Common myeloid progenitor, CD34-positive (primary cell): ENCODE measurements at regions not wholly inside any gene's neighbourhood (a gene's known extent, or its start where the extent isn't known, plus 50 kb on each side); places are given as distances from the start of the nearest gene placed in this dataset.

ENCODE experiments used
- CTCF ChIA-PET: fragments of 350-600 bp; sonication (Branson Sonifier 250); formaldehyde crosslinking; loops from one replicate; lab custom pipeline; 2021; ENCODE audit warnings: antibody characterized with exemption; lab: Charles Lee
- POLR2A ChIA-PET: fragments of 350-600 bp; sonication (Branson Sonifier 250); formaldehyde crosslinking; loops from one replicate; lab custom pipeline; 2021; ENCODE audit warnings: antibody characterized with exemption; lab: Charles Lee
- DNase-seq, 3 donors: peaks; one replicate each; pipeline versions ENCODE4 v3.0.0 to v3.0.0-alpha.2; 2013
- H3K27ac ChIP-seq, 2 experiments: 1 replicate in 1 of 2; 2 replicates in 1 of 2; pipeline ENCODE4 v1.7.0; 2013; ENCODE audit warnings: inconsistent platforms in 2 of 2, low read length in 2 of 2, mild to moderate bottlenecking in 2 of 2, low read depth in 1 of 2, moderate library complexity in 1 of 2; ENCODE audit not compliant: severe bottlenecking in 2 of 2, insufficient read depth in 1 of 2, poor library complexity in 1 of 2
- H3K27me3 ChIP-seq, 5 experiments: replicated peaks in 2 of 5; 1 replicate in 3 of 5; 2 replicates in 2 of 5; pipeline versions ENCODE4 v1.6.1 to v1.7.0; 2013; ENCODE audit warnings: low read length in 4 of 5, mild to moderate bottlenecking in 2 of 5, moderate library complexity in 2 of 5, inconsistent platforms in 1 of 5; ENCODE audit not compliant: insufficient read depth in 5 of 5, control insufficient read depth in 4 of 5
- H3K36me3 ChIP-seq, 4 experiments: 1 replicate in 2 of 4; 2 replicates in 2 of 4; pipeline versions ENCODE4 v1.6.1 to v1.7.0; 2013; ENCODE audit warnings: low read length in 3 of 4, control low read depth in 1 of 4, mild to moderate bottlenecking in 1 of 4; ENCODE audit not compliant: control insufficient read depth in 4 of 4, insufficient read depth in 4 of 4
- H3K4me1 ChIP-seq, 4 experiments: 1 replicate in 3 of 4; 2 replicates in 1 of 4; pipeline versions ENCODE4 v1.6.1 to v1.7.1; 2013; ENCODE audit warnings: low read length in 3 of 4, mild to moderate bottlenecking in 3 of 4, control low read depth in 1 of 4, inconsistent platforms in 1 of 4, moderate library complexity in 1 of 4; ENCODE audit not compliant: control insufficient read depth in 4 of 4, insufficient read depth in 4 of 4; ENCODE audit errors: control extremely low read depth in 1 of 4
- H3K4me3 ChIP-seq, 7 experiments: 1 replicate in 4 of 7; 2 replicates in 3 of 7; pipeline versions ENCODE4 v1.5.1 to v1.7.0; 2013; ENCODE audit warnings: mild to moderate bottlenecking in 7 of 7, low read length in 6 of 7, moderate library complexity in 6 of 7, inconsistent platforms in 2 of 7, low read depth in 2 of 7, control low read depth in 1 of 7; ENCODE audit not compliant: insufficient read depth in 4 of 7, control insufficient read depth in 1 of 7; ENCODE audit errors: extremely low read depth in 1 of 7
- H3K9me3 ChIP-seq, 5 experiments: 1 replicate in 4 of 5; 2 replicates in 1 of 5; pipeline versions ENCODE4 v1.6.1 to v1.7.1; 2013; ENCODE audit warnings: low read length in 4 of 5, mild to moderate bottlenecking in 2 of 5, inconsistent platforms in 1 of 5, low read depth in 1 of 5, moderate library complexity in 1 of 5; ENCODE audit not compliant: control insufficient read depth in 4 of 5, insufficient read depth in 2 of 5; ENCODE audit errors: control extremely low read depth in 1 of 5
- WGBS: methylation state at CpG from one replicate; pipeline ENCODE4 v1.1.5; 2013; ENCODE audit not compliant: insufficient coverage; 5-methylcytosine and 5-hydroxymethylcytosine counted together

GRCh38 chr10:118508355-118508754 lies 87.1 kb downstream of the PRLHR start:
- Histone ChIP-seq H3K27me3 (peaks cover 0 to 4% (median 2%) of the 10 kb centered on the region in 5 experiments), H3K4me3 (no peak overlapping the region), H3K9me3 (no peaks in the 10 kb centered on the region), H3K36me3 (no peaks in the 10 kb centered on the region), H3K4me1 (no peaks in the 10 kb centered on the region), H3K27ac (no peak overlapping the region)
- WGBS = 100% methylated on average over 1 of the region's 2 CpGs
- DNase-seq = no peak
- CTCF ChIA-PET = no interaction called here
- POLR2A ChIA-PET = no interaction called here

- WGBS = 94% methylated on average over 6 of the region's 7 CpGs
- Histone ChIP-seq H3K4me3 (no peak overlapping the region), H3K27ac (no peak overlapping the region), H3K36me3 (no peaks in the 10 kb centered on the region), H3K27me3 (peaks cover 0 to 4% (median 2%) of the 10 kb centered on the region in 5 experiments), H3K9me3 (no peaks in the 10 kb centered on the region), H3K4me1 (no peaks in the 10 kb centered on the region)
- DNase-seq = no peak
- CTCF ChIA-PET = no interaction called here
- POLR2A ChIA-PET = no interaction called here
Measured at GRCh38 chr10:118506671-118507590, 88.5 kb downstream of the PRLHR start.

- DNase-seq = no peak
- 83% methylated on average over 1 of the region's 3 CpGs for WGBS
- POLR2A ChIA-PET = no interaction called here
- CTCF ChIA-PET = no interaction called here
- Histone ChIP-seq H3K27me3 (peaks cover 0 to 4% (median 1%) of the 10 kb centered on the region in 5 experiments), H3K9me3 (no peaks in the 10 kb centered on the region), H3K4me3 (no peak overlapping the region), H3K4me1 (no peaks in the 10 kb centered on the region), H3K36me3 (no peaks in the 10 kb centered on the region), H3K27ac (no peak overlapping the region)
Measured at GRCh38 chr10:118505363-118505762, 90.1 kb downstream of the PRLHR start.

- CTCF ChIA-PET = no interaction called here
- H3K9me3 ChIP-seq = no peaks in the 10 kb centered on the region
- H3K27ac ChIP-seq = no peak overlapping the region
- DNase-seq = no peak
- no peaks in the 10 kb centered on the region for H3K36me3 ChIP-seq
- H3K27me3 ChIP-seq = peaks cover 0 to 4% (median 0%) of the 10 kb centered on the region in 5 experiments
- POLR2A ChIA-PET = no interaction called here
- H3K4me3 ChIP-seq = no peak overlapping the region
- H3K4me1 ChIP-seq = no peaks in the 10 kb centered on the region
- 62% methylated on average over 5 of the region's 7 CpGs for WGBS
Measured at GRCh38 chr10:118504467-118505205, 90.8 kb downstream of the PRLHR start.

- ChIA-PET CTCF (no interaction called here), POLR2A (no interaction called here)
- Histone ChIP-seq H3K4me1 (no peaks in the 10 kb centered on the region), H3K36me3 (no peaks in the 10 kb centered on the region), H3K27me3 (peaks cover 0 to 4% (median under 1%) of the 10 kb centered on the region in 5 experiments), H3K4me3 (no peak overlapping the region), H3K9me3 (no peaks in the 10 kb centered on the region), H3K27ac (no peak overlapping the region)
- no peak for DNase-seq
- WGBS = 83% methylated on average over 1 of the region's 1 CpG
Measured at GRCh38 chr10:118504044-118504443, 91.4 kb downstream of the PRLHR start.

- Histone ChIP-seq H3K27ac (no peak overlapping the region), H3K4me1 (no peaks in the 10 kb centered on the region), H3K4me3 (no peak overlapping the region), H3K27me3 (peaks cover 0 to 6% (median 2%) of the 10 kb centered on the region in 5 experiments), H3K36me3 (no peaks in the 10 kb centered on the region), H3K9me3 (no peaks in the 10 kb centered on the region)
- CTCF ChIA-PET = no interaction called here
- WGBS = 100% methylated on average over 1 of the region's 2 CpGs
- DNase-seq = no peak
- POLR2A ChIA-PET = no interaction called here
Measured at GRCh38 chr10:118503192-118503591, 92.3 kb downstream of the PRLHR start.
